HG03565 (cell line): ENCODE measurements at regions not wholly inside any gene's neighbourhood (a gene's known extent, or its start where the extent isn't known, plus 50 kb on each side); places are given as distances from the start of the nearest gene placed in this dataset.
"Not testable (repeated sequence)": the region's sequence is repeated elsewhere in the genome, so short reads cannot be mapped to it uniquely, and the experiment has no call there.

Source experiments
- ATAC-seq: cut with Tn5 transposase; IDR thresholded peaks from one replicate; pipeline ENCODE4 v1.9.1; 2021; ENCODE audit warnings: mild to moderate bottlenecking, moderate library complexity; ENCODE audit not compliant: unreplicated experiment

DNA sequence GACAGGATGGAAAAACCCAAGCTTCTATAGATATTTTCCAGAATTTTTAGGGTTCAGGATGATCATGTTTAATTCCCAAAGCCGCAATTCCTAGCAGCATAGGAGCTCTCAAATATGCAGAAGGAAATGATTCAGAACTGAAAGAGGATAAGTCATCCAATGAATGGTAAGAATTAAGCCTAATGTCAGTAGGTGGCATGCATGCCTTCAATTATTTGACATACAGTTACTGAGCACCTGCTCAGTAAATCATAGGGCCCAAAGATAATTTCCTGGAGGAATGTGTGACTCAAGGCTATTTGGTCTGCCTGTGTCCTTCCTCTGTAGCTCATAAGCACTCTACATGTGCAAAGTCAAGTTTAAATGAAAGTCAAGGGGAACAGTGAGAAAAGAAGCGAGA is 116.8 kb upstream of the SLC38A4 start:
- ATAC-seq: no peak

- ATAC-seq: no peak
Measured at GRCh38 chr12:46944088-46944487, 118.3 kb upstream of the SLC38A4 start.

DNA sequence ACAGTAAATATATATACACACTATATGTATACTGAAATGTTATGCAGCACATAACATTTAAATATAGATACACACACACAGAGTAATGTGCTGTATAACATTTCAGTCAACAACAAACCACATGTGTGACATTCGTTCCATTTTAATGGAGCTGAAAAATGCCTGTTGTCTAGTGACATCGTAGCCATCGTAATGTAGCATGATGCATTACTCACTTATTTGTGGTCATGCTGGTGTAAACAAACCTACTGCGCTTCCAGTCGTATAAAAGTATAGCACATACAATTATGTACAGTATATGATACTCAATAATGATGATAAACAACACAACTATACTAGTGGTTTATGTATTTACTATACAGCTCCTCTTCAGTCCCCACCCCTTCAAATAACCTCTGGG is 119.0 kb upstream of the SLC38A4 start:
- no peak for ATAC-seq

- ATAC-seq: no peak
Measured at GRCh38 chr12:46945591-46945990, 119.8 kb upstream of the SLC38A4 start.

DNA sequence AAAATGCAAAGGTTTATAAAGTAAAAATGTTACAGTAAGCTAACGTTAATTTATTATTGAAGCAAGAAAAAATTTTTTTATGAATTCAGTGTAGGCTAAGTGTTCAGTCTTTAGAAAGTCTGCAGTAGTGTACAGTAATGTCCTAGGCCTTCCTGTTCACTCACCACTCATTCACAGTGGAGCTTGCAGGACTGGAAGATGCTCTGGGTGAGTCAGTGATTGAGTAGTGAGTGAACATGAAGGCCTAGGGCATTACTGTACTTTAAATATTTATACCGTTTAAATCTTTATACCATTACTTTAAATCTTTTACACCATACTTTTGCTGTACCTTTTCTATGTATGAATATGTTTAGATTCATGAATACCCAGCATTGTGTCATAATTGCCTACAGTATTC is 120.3 kb upstream of the SLC38A4 start:
- ATAC-seq: no peak

DNA sequence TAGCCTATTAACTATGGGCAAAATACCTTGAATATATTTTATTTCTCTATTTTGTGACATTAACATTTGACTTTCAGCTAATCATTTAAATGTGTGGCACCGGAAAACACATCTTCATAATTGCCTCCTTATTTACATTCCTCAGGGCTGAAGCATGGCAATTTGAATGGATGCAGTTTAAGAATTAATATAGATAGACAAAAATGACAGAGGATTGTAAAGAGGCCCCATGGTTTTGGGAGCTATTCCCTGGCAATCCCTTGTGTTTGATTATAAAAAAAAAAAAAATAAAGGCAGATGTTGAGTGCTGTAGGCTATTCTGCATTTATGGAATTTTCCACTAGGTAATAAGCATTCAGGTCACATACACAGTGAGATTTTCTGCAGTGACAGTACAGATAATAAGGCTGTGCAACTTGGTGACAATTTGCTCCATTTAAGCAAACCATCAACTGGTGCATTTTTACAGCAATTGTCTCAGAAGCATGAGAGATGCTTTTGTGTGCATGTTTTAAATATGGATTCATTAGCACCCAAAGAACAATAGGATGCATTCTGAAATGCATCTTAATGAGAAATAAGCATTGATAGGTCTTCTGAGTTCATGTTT is 123.2 kb upstream of the SLC38A4 start:
- ATAC-seq: no peak

- ATAC-seq: no peak
Measured at GRCh38 chr12:46950094-46950493, 124.3 kb upstream of the SLC38A4 start.

DNA sequence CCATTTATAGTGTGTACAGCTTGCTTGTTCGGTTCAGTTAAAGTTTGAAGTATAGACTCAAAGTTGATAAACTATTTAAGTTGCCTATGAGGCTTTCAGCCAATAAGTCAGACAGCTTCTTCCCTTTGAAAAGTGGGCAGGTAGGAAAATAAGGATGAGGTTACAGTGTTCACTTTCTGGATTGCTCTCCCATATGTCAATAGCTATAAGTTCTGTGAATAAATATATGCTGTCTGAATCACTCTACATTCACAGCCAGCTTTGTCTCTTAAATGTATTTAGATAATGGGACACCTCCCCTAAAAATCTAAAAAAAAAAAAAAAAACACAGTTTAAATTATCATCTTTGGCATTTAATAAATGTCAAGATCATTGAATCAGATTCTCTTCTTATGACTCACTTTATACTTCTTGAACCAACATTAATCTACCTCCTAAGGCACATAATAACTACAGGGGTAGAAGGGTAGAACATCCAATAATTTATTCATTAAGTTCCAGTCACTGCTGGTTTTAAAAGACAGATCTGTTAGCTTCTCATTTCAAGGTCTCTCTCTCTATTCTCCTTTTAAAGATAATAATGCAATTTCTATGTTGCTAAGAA is 126.4 kb upstream of the PCED1B start:
- no peak for ATAC-seq

DNA sequence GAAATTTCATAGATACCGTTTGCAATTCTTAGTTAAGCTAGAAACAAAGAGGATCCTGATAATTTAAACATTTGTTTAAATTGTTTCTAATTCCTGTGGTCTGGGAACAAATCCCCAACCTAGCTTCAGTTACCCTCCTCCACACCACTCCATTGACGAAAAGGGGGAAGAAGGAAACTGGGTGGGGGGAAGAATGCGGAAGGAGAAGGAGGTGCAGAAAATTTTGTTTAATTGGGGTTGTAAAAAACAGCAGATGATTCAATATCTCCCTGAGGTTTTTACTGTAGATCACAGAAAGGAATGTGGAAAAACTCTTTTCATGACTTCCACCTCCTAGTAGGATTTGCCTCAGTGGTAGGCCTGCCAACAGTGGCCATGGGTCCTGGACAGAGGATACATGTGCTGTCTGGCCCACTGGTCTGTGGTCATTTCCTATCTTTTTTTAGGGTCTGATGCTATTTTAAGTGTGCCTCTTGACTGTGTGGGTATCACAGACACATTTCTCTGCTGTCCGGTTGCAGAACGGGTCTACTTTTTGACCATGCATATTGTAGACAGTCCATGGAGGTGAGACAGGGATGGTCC is 122.9 kb upstream of the PCED1B start:
- no peak for ATAC-seq

DNA sequence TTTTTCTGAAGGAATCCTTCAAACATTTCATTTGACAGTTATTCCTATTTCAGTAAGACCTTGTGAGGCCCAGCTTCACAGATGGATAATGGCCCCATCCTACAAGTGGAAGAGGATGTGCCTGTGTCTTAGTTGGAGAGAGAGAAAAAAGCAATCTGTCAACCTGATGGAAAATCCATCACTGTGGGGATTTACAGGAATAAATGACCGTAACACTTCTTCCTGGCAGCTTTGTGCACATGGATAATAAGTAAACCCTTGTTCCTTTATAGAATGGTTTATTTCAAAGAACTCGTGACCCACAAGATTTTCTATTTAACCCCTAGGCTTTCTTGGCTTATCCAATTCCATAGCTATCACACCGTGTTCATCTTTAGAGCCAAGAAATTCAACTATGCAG is 121.4 kb upstream of the PCED1B start:
- no peak for ATAC-seq

DNA sequence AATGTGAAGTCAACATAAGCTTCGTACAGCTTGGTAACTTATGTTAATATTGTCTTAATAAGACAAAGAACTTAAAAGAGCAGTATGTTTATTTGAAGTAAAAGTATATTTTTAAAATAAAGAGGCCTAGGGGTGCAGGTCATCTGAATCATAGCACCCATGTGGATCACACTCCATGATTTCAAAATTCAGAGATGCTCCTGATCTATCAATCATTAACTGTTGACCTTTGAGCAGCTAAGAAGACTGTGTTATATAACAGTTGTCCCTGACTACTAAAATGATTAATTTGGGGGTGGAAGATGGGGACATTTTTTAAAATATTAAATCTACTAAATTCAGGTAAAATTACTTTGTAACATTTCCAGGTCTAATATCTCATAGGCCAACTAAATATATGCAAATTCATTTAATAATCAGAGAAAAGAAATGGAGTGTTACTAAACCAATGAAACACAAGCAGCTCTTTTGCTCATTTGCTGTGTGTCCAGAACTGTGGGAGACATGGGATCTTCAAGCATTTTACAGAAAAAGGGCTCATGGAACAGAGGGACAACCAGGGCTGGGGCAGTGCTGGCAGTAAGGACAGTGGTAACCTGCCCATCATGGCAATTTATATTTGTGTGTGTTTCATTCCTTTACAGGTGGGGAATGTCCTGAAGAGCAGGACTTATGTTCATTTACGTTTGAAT is 120.7 kb upstream of the PCED1B start:
- no peak for ATAC-seq

GRCh38 chr12:46959502-46959901 is 119.9 kb upstream of the PCED1B start:
- ATAC-seq: no peak

- ATAC-seq: no peak
Measured at GRCh38 chr12:46960681-46961080, 118.7 kb upstream of the PCED1B start.

GRCh38 chr12:46963191-46963590 is 116.2 kb upstream of the PCED1B start:
- no peak for ATAC-seq

GRCh38 chr12:46963977-46964971 is 115.1 kb upstream of the PCED1B start:
- no peak for ATAC-seq

- ATAC-seq: no peak
Measured at GRCh38 chr12:46965137-46965536, 114.3 kb upstream of the PCED1B start.

GRCh38 chr12:46965880-46966279 is 113.5 kb upstream of the PCED1B start:
- ATAC-seq: no peak

- no peak for ATAC-seq
Measured at GRCh38 chr12:46970636-46971035, 108.8 kb upstream of the PCED1B start.

- not testable (repeated sequence) for ATAC-seq
Measured at GRCh38 chr12:46973937-46974336, 105.5 kb upstream of the PCED1B start.

GRCh38 chr12:46977871-46978375 is 101.5 kb upstream of the PCED1B start:
- ATAC-seq: no peak

DNA sequence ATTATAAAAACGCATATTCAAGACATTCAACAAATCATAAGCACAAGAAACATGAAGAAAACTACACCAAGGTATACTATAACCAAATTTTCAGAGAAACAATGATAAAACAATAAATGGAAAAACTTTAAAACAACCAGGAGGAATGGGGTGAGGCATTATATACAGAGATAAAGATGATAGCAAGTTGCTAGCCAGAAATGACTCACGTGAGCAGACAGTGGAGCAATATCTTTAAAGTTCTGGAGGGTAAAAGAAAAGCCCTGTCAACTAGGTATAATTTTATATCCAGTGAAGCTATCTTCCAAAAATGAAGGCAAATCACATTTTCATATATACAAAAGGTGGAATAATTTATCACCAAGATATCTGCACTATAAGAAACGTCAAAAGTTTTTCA is 97.8 kb upstream of the PCED1B start:
- no peak for ATAC-seq
